Adrenal gland (tissue), 9 donors: ENCODE measurements at regions not wholly inside any gene's neighbourhood (a gene's known extent, or its start where the extent isn't known, plus 50 kb on each side); places are given as distances from the start of the nearest gene placed in this dataset.
A peak's percentile ranks its signal among the peaks of the same experiment; 100 is the strongest.
"Not testable (repeated sequence)": the region's sequence is repeated elsewhere in the genome, so short reads cannot be mapped to it uniquely, and the experiment has no call there.

Experiments
- DNase-seq, 7 donors: peaks; one replicate each; pipeline ENCODE4 v3.0.0-alpha.2; 2019 to 2020
- H3K27ac ChIP-seq, 5 donors: fragments of 200-600 bp; sonication (generic) in 4 of 5; 1 replicate in 3 of 5; 2 replicates in 2 of 5; pipeline versions ENCODE4 v1.5.1 to v1.8.0; 2016 to 2020; ENCODE audit warnings: mild to moderate bottlenecking in 1 of 5
- H3K27me3 ChIP-seq: fragments of 200-600 bp; 2 replicates; pipeline ENCODE4 v1.8.0; 2021
- H3K36me3 ChIP-seq, 2 donors: fragments of 200-600 bp; replicated peaks in 1 of 2; 1 replicate in 1 of 2; 2 replicates in 1 of 2; pipeline versions ENCODE4 v1.5.1 to v1.8.0; 2018 to 2022
- H3K4me1 ChIP-seq, 2 donors: fragments of 200-600 bp; replicated peaks in 1 of 2; 1 replicate in 1 of 2; 2 replicates in 1 of 2; pipeline versions ENCODE4 v1.5.1 to v1.8.0; 2018 to 2021
- H3K4me3 ChIP-seq, 4 donors: fragments of 200-600 bp; sonication (generic) in 3 of 4; one replicate each; pipeline ENCODE4 v1.5.1; 2016 to 2018
- H3K9me3 ChIP-seq, 3 donors: fragments of 200-600 bp; sonication (generic) in 1 of 3; replicated peaks in 1 of 3; 1 replicate in 2 of 3; 2 replicates in 1 of 3; pipeline versions ENCODE4 v1.5.1 to v1.8.0; 2016 to 2021
- POLR2A ChIP-seq, 2 donors: fragments of 450-650 bp; IDR thresholded peaks; one replicate each; pipeline ENCODE4 v1.6.1; 2017; ENCODE audit warnings: antibody characterized with exemption in 2 of 2, mild to moderate bottlenecking in 2 of 2, moderate library complexity in 1 of 2
- WGBS, 4 donors: extraction: QIAGEN DNeasy Blood & Tissue Kit in 2 of 4; methylation state at CpG; one replicate each; pipeline versions ENCODE4 v1.1.5 to v1.1.7; 2013 to 2017; 5-methylcytosine and 5-hydroxymethylcytosine counted together
- intact Hi-C, 2 donors: fragments of 100-400 bp; cut with DNase I; formaldehyde crosslinking; loops; one replicate each; pipeline versions ENCODE4 v1.14.1 to v1.15.0; 2022 to 2023
- TF ChIP-seq, protein P1 (sequence below), 6 experiments: fragments of 450-650 bp in 4 of 6; fragments of 200-600 bp in 2 of 6; sonication (generic) in 1 of 6; IDR thresholded peaks; 1 replicate in 5 of 6; 2 replicates in 1 of 6; pipeline versions ENCODE4 v1.5.1 to v1.8.0; 2016 to 2021; ENCODE audit warnings: antibody characterized with exemption in 6 of 6, mild to moderate bottlenecking in 2 of 6, moderate library complexity in 1 of 6
- donor health status: healthy with polysubstance abuse.
- donor health status: Bipolar disorder and iron deficiency.
- donor health status: DM: yes; HTN: yes; CAD: no.
- donor health status: DM: no; HTN: no; CAD: no.
- donor health status: DM: no; HTN: no; CAD: no.

GRCh38 chr15:81887912-81888311 is 157.9 kb downstream of the MEX3B start:
- no peaks in the 10 kb centered on the region for H3K36me3 ChIP-seq
- intact Hi-C loops: no loop called here
- H3K27me3 ChIP-seq: no peaks in the 10 kb centered on the region
- no peaks in the 10 kb centered on the region for H3K4me1 ChIP-seq
- no peaks in the 10 kb centered on the region for H3K9me3 ChIP-seq
- DNase-seq: peak in 1 of 7 donors; percentile 22
- H3K4me3 ChIP-seq: no peak overlapping the region
- WGBS, 4 donors: 41 to 60% (median 59%) methylated on average over 2 of the region's 2 CpGs
- TF ChIP-seq POLR2A (IDR thresholded peaks at IDR 0.05): no peak
- TF ChIP-seq, protein P1, sequence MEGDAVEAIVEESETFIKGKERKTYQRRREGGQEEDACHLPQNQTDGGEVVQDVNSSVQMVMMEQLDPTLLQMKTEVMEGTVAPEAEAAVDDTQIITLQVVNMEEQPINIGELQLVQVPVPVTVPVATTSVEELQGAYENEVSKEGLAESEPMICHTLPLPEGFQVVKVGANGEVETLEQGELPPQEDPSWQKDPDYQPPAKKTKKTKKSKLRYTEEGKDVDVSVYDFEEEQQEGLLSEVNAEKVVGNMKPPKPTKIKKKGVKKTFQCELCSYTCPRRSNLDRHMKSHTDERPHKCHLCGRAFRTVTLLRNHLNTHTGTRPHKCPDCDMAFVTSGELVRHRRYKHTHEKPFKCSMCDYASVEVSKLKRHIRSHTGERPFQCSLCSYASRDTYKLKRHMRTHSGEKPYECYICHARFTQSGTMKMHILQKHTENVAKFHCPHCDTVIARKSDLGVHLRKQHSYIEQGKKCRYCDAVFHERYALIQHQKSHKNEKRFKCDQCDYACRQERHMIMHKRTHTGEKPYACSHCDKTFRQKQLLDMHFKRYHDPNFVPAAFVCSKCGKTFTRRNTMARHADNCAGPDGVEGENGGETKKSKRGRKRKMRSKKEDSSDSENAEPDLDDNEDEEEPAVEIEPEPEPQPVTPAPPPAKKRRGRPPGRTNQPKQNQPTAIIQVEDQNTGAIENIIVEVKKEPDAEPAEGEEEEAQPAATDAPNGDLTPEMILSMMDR (IDR thresholded peaks at IDR 0.05): no peak
- no peak overlapping the region for H3K27ac ChIP-seq

GRCh38 chr15:81887188-81887587 is 158.6 kb downstream of the MEX3B start:
- H3K36me3 ChIP-seq, intact Hi-C loops, H3K4me3 ChIP-seq, H3K4me1 ChIP-seq, DNase-seq, H3K27ac ChIP-seq, H3K27me3 ChIP-seq, H3K9me3 ChIP-seq: not testable (repeated sequence)

DNA sequence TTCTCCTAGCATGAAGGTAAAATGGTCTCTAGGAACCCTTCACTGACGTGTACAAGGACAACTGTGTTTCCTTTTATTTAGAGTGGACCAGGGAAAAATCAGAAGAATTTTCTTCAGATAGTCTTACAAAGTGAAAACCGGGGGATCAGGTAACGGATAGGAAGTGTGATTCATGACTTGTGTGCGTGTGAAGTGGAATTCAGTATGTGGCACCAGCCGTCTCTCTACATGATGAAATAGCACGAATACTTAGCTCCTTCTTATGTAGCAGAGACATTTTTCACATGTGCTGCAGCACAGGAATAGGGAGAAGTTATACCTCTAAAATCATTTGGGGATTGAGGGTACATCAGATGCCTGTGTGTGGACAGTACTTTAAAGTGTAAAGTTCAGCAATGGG is 159.2 kb downstream of the MEX3B start:
- 68 to 75% (median 74%) methylated on average over 6 of the region's 6 CpGs for WGBS, 4 donors
- Histone ChIP-seq H3K27ac (no peak overlapping the region), H3K4me3 (no peak overlapping the region), H3K27me3 (no peaks in the 10 kb centered on the region), H3K4me1 (no peaks in the 10 kb centered on the region), H3K9me3 (peaks cover 0 to 7% (median 0%) of the 10 kb centered on the region in 3 donors), H3K36me3 (no peaks in the 10 kb centered on the region)
- no peak for DNase-seq
- intact Hi-C loops: no loop called here
- TF ChIP-seq, protein P1 (IDR thresholded peaks at IDR 0.05): no peak
- no peak for TF ChIP-seq POLR2A (IDR thresholded peaks at IDR 0.05)

DNA sequence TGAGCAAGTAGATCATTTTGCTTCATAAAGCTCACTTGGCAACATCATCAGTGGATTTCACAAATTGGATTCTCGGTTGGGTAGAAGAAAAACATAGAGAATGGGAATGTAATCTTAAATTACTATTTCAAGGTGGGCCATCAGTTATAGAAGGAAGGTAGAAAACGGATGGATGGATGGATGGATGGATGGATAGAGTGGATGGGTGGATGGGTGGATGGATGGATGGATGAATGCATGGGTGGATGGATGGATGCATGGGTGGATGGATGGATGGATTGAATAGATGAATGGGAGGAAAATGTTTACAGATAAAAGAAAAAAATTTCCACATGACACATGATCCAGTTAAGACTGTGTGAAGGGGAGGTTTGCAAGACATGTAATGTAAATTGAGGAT is 159.7 kb downstream of the MEX3B start:
- no peaks in the 10 kb centered on the region for H3K4me1 ChIP-seq
- intact Hi-C loops: no loop called here

DNA sequence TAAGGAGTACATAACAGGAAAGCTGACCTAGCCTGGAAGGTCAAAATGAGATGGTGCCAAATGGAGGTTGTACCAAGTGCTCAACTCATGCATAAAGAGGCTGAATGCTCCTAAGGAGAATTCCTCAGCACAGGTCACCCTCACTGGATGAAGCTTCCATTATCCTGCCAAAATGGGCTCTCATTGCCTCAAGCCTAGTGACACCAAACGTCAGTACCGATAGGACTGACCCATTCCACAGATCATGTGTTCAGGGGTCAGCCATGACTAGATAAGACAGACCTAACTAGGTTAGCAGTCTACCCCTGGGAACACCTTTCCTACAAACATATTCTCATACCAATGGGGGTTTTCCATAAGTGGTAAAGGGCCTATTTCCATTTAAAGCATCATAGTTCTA is 160.7 kb downstream of the MEX3B start:
- Histone ChIP-seq H3K27ac (no peak overlapping the region), H3K27me3 (no peaks in the 10 kb centered on the region), H3K36me3 (no peaks in the 10 kb centered on the region), H3K9me3 (peaks cover 0 to 7% (median 0%) of the 10 kb centered on the region in 3 donors), H3K4me1 (no peaks in the 10 kb centered on the region), H3K4me3 (no peak overlapping the region)
- TF ChIP-seq, protein P1 (IDR thresholded peaks at IDR 0.05): no peak
- TF ChIP-seq POLR2A (IDR thresholded peaks at IDR 0.05): no peak
- DNase-seq: no peak
- intact Hi-C loops: no loop called here
- WGBS, 4 donors: 80 to 100% (median 91%) methylated on average over 2 of the region's 2 CpGs

More for the DNA sequence above, 159.7 kb downstream of the MEX3B start:
- Histone ChIP-seq H3K36me3 (no peaks in the 10 kb centered on the region), H3K9me3 (peaks cover 0 to 7% (median 0%) of the 10 kb centered on the region in 3 donors), H3K4me3 (no peak overlapping the region), H3K27ac (no peak overlapping the region), H3K27me3 (no peaks in the 10 kb centered on the region)
- DNase-seq: no peak
- TF ChIP-seq, protein P1 (IDR thresholded peaks at IDR 0.05): no peak
- no peak for TF ChIP-seq POLR2A (IDR thresholded peaks at IDR 0.05)
- WGBS, 4 donors: 62 to 84% (median 74%) methylated on average over 2 of the region's 2 CpGs
